Fibroblast of lung (primary cell): ENCODE measurements at regions not wholly inside any gene's neighbourhood (a gene's known extent, or its start where the extent isn't known, plus 50 kb on each side); places are given as distances from the start of the nearest gene placed in this dataset.

Experiments
- DNase-seq, 2 donors: peaks; one replicate each; pipeline versions ENCODE4 v3.0.0 to v3.0.0-alpha.2; 2010; ENCODE audit warnings: low read depth in 2 of 2
- H2AFZ ChIP-seq: 2 replicates; pipeline ENCODE4 v1.5.1; 2012; ENCODE audit warnings: low read length, control low read depth, inconsistent platforms
- H3K27ac ChIP-seq: 2 replicates; pipeline ENCODE4 v1.5.1; 2011; ENCODE audit warnings: low read length, control low read depth; ENCODE audit not compliant: insufficient read depth
- H3K27me3 ChIP-seq: 2 replicates; pipeline ENCODE4 v1.5.1; 2011; ENCODE audit warnings: mild to moderate bottlenecking, low read length; ENCODE audit not compliant: control insufficient read depth, insufficient read depth
- H3K36me3 ChIP-seq: 2 replicates; pipeline ENCODE4 v1.5.1; 2011; ENCODE audit warnings: low read length; ENCODE audit not compliant: control insufficient read depth, insufficient read depth
- H3K4me1 ChIP-seq: 2 replicates; pipeline ENCODE4 v1.5.1; 2011; ENCODE audit warnings: low read length; ENCODE audit not compliant: control insufficient read depth, insufficient read depth; ENCODE audit errors: extremely low read depth
- H3K4me2 ChIP-seq: 2 replicates; pipeline ENCODE4 v1.5.1; 2011; ENCODE audit warnings: low read length, control low read depth; ENCODE audit not compliant: insufficient read depth; ENCODE audit errors: extremely low read depth
- H3K4me3 ChIP-seq, 4 experiments: fragments of 200-600 bp in 1 of 4; sonication (generic) in 1 of 4; replicated peaks in 1 of 4; 2 replicates each; pipeline ENCODE4 v1.5.1; 2011 to 2016; ENCODE audit warnings: low read length in 4 of 4, low read depth in 3 of 4, mild to moderate bottlenecking in 3 of 4, control low read depth in 2 of 4, inconsistent platforms in 1 of 4, mixed read lengths in 1 of 4; ENCODE audit not compliant: insufficient read depth in 1 of 4; ENCODE audit errors: control extremely low read depth in 1 of 4
- H3K79me2 ChIP-seq: 2 replicates; pipeline ENCODE4 v1.5.1; 2012; ENCODE audit warnings: mild to moderate bottlenecking, low read length, inconsistent platforms; ENCODE audit not compliant: control insufficient read depth, insufficient read depth
- H3K9ac ChIP-seq: 2 replicates; pipeline ENCODE4 v1.5.1; 2011; ENCODE audit warnings: mild to moderate bottlenecking, low read length, control low read depth; ENCODE audit not compliant: insufficient read depth
- H3K9me3 ChIP-seq: 2 replicates; pipeline ENCODE4 v1.5.1; 2012; ENCODE audit warnings: low read depth, low read length; ENCODE audit not compliant: control insufficient read depth, insufficient read depth
- H4K20me1 ChIP-seq: 2 replicates; pipeline ENCODE4 v1.5.1; 2011; ENCODE audit warnings: low read length; ENCODE audit not compliant: control insufficient read depth, insufficient read depth; ENCODE audit errors: extremely low read depth
- EZH2 ChIP-seq: IDR thresholded peaks from 2 replicates; pipeline ENCODE4 v1.5.1; 2012; ENCODE audit warnings: low read length, control low read depth, mild to moderate bottlenecking; ENCODE audit errors: missing control alignments
- TF ChIP-seq, protein P1 (sequence below), 2 donors: IDR thresholded peaks in 1 of 2; conservative IDR thresholded peaks in 1 of 2; 1 replicate in 1 of 2; 2 replicates in 1 of 2; pipeline ENCODE4 v1.5.1; 2011 to 2012; ENCODE audit warnings: low read length in 2 of 2, control low read depth in 1 of 2, inconsistent platforms in 1 of 2, low read depth in 1 of 2, mild to moderate bottlenecking in 1 of 2

DNA sequence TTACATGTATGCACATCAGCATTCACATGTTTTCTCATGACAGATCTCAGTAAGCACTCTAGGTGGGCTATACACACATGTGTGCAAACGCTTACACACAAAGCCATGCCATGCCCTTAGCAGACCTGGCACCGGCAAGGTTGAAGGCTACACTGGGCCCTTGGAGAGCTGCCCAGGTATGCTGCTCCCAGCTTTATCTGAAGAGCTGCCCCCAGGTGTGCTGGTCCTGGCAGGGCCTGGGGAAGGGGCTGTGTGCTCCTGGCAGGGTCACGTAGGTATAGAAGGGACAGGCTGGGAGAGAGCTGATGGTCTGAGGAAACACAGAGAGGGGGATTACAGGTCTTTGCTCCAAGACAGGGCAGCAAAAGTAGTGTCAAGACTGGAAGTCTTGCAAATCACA, 146.7 kb upstream of the VANGL1 start:
- no peak for TF ChIP-seq EZH2
- TF ChIP-seq, protein P1, sequence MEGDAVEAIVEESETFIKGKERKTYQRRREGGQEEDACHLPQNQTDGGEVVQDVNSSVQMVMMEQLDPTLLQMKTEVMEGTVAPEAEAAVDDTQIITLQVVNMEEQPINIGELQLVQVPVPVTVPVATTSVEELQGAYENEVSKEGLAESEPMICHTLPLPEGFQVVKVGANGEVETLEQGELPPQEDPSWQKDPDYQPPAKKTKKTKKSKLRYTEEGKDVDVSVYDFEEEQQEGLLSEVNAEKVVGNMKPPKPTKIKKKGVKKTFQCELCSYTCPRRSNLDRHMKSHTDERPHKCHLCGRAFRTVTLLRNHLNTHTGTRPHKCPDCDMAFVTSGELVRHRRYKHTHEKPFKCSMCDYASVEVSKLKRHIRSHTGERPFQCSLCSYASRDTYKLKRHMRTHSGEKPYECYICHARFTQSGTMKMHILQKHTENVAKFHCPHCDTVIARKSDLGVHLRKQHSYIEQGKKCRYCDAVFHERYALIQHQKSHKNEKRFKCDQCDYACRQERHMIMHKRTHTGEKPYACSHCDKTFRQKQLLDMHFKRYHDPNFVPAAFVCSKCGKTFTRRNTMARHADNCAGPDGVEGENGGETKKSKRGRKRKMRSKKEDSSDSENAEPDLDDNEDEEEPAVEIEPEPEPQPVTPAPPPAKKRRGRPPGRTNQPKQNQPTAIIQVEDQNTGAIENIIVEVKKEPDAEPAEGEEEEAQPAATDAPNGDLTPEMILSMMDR (conservative IDR thresholded peaks at IDR 0.05 in 1 of 2, IDR thresholded peaks at IDR 0.05 in 1 of 2; ENCODE audit: low read depth in 1 of 2, low read length in 2 of 2), result no peak

DNA sequence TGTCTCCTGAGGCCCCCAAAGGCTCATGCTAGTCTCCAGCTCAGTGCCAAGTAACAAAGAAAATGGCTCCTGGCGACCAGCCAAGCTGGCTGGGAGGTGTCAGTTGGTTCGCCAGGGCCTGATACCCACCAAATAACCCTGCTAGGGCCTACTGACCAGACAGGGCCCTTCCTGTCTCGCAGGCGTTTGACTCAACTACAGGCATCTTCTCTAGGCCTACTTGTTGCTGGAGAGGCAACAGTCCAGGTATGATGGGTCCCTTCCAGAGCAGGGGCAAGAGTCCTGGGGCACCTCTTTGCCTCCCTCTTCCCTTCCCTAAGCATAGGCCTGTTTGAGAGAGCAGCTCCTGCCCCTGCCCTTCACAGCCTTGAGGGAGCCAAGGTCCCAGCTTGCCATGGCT, 147.9 kb upstream of the VANGL1 start:
- Histone ChIP-seq H3K9ac (no peak overlapping the region), H3K4me1 (peaks cover 10% of the 10 kb centered on the region), H3K36me3 (no peaks in the 10 kb centered on the region), H4K20me1 (no peaks in the 10 kb centered on the region), H2AFZ (no peak overlapping the region), H3K27me3 (no peaks in the 10 kb centered on the region), H3K4me2 (no peak overlapping the region), H3K79me2 (no peaks in the 10 kb centered on the region), H3K9me3 (no peaks in the 10 kb centered on the region), H3K4me3 (no peak overlapping the region), H3K27ac (no peak overlapping the region)
- DNase-seq, result no peak
- TF ChIP-seq, protein P1 (conservative IDR thresholded peaks at IDR 0.05 in 1 of 2, IDR thresholded peaks at IDR 0.05 in 1 of 2; ENCODE audit: low read depth in 1 of 2, low read length in 2 of 2), result no peak
- TF ChIP-seq EZH2, result no peak

More for the DNA sequence above, 146.7 kb upstream of the VANGL1 start:
- Histone ChIP-seq H2AFZ (no peak overlapping the region), H3K4me1 (peaks cover 10% of the 10 kb centered on the region), H3K9ac (no peak overlapping the region), H3K9me3 (no peaks in the 10 kb centered on the region), H4K20me1 (no peaks in the 10 kb centered on the region), H3K4me2 (no peak overlapping the region), H3K4me3 (no peak overlapping the region), H3K36me3 (no peaks in the 10 kb centered on the region), H3K27me3 (no peaks in the 10 kb centered on the region), H3K27ac (no peak overlapping the region), H3K79me2 (no peaks in the 10 kb centered on the region)
- no peak for DNase-seq

DNA sequence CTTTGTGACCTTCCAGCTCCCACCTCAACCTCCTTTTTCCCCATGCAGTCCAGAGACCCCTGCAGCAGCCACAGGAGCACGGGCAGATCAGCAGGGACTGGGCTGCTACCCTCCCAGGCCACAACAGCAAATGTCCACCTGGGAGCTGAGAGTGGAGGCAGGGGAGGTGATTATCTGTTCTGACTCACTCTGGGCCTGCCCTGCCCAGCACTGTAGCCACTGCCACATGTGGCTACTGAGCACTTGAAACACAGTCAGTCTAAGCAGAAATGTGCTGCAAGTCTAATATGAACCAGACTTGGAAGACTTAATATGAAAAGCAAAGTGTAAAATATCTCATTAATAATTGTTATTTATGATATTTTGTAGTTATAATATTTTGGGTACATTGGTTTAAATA, 148.9 kb upstream of the VANGL1 start:
- no peak for TF ChIP-seq EZH2
- TF ChIP-seq, protein P1 (conservative IDR thresholded peaks at IDR 0.05 in 1 of 2, IDR thresholded peaks at IDR 0.05 in 1 of 2; ENCODE audit: low read depth in 1 of 2, low read length in 2 of 2), result no peak
- H4K20me1 ChIP-seq, result no peaks in the 10 kb centered on the region
- H3K4me2 ChIP-seq, result no peak overlapping the region
- no peak overlapping the region for H2AFZ ChIP-seq
- peaks cover 10% of the 10 kb centered on the region for H3K4me1 ChIP-seq
- peak in 1 of 2 donors; percentile 78 for DNase-seq
- H3K27me3 ChIP-seq, result no peaks in the 10 kb centered on the region
- no peak overlapping the region for H3K4me3 ChIP-seq
- H3K9me3 ChIP-seq, result no peaks in the 10 kb centered on the region
- H3K27ac ChIP-seq, result no peak overlapping the region
- no peak overlapping the region for H3K9ac ChIP-seq
- H3K79me2 ChIP-seq, result no peaks in the 10 kb centered on the region
- no peaks in the 10 kb centered on the region for H3K36me3 ChIP-seq
